Astrocyte of the spinal cord (primary cell): ENCODE measurements at regions not wholly inside any gene's neighbourhood (a gene's known extent, or its start where the extent isn't known, plus 50 kb on each side); places are given as distances from the start of the nearest gene placed in this dataset.

ENCODE experiments used
- DNase-seq: peaks from one replicate; pipeline ENCODE4 v3.0.0; 2011; ENCODE audit warnings: low read depth, low spot score
- H3K4me3 ChIP-seq: 2 replicates; pipeline ENCODE4 v1.5.1; 2011; ENCODE audit warnings: low read depth, mild to moderate bottlenecking, low read length, moderate library complexity
- in situ Hi-C: cut with HindIII; loops from 2 replicates; pipeline ENCODE4 v1.10.0; 2017; ENCODE audit warnings: low sequenced_read_pairs
- TF ChIP-seq, protein P1 (sequence below): IDR thresholded peaks from 2 replicates; pipeline ENCODE4 v1.5.1; 2012; ENCODE audit warnings: low read depth, mild to moderate bottlenecking, low read length, inconsistent platforms

DNA sequence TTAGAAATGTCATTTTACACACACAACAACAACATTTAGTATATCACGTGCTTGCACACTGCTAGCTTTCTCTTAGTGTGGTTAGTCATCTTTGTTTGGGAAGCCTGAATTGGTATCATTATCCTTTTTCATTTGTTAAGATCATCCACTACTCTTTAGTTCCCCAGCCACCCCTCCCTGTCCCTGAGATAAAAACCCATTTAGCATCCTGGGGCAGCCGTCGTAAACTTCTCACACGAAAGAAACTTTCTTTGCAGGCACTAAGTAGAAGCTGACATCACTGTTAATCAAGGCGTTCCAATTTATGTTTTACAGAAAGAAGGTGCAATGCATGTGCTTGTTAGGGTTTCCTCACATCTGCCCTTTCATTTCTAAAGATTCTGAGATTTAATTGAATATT lies 475.1 kb upstream of the FZD8 start:
- in situ Hi-C loops, result no loop called here
- TF ChIP-seq, protein P1, sequence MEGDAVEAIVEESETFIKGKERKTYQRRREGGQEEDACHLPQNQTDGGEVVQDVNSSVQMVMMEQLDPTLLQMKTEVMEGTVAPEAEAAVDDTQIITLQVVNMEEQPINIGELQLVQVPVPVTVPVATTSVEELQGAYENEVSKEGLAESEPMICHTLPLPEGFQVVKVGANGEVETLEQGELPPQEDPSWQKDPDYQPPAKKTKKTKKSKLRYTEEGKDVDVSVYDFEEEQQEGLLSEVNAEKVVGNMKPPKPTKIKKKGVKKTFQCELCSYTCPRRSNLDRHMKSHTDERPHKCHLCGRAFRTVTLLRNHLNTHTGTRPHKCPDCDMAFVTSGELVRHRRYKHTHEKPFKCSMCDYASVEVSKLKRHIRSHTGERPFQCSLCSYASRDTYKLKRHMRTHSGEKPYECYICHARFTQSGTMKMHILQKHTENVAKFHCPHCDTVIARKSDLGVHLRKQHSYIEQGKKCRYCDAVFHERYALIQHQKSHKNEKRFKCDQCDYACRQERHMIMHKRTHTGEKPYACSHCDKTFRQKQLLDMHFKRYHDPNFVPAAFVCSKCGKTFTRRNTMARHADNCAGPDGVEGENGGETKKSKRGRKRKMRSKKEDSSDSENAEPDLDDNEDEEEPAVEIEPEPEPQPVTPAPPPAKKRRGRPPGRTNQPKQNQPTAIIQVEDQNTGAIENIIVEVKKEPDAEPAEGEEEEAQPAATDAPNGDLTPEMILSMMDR, result no peak
- no peak for DNase-seq
- no peak overlapping the region for H3K4me3 ChIP-seq

DNA sequence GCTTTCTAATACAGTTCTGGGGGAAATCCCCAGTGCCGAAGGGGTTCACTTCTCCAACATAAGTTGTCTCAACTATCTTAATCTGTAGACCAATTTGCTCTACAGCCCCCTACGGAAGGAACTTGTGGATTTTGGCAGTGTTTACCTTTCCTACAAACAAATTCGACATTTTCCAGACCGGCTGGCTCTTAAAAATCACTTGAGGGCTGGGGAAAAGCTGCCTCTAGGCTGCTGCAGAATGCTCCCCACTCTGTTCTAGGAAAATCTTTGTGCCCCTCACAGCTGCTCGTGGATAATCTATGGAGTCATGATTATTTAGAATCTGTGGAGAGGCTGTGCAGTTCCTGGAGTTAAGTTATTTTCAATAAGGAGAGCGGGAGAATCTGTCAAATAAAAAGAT lies 474.6 kb upstream of the FZD8 start:
- in situ Hi-C loops, result no loop called here
- TF ChIP-seq, protein P1, result no peak
- no peak for DNase-seq
- no peak overlapping the region for H3K4me3 ChIP-seq

DNA sequence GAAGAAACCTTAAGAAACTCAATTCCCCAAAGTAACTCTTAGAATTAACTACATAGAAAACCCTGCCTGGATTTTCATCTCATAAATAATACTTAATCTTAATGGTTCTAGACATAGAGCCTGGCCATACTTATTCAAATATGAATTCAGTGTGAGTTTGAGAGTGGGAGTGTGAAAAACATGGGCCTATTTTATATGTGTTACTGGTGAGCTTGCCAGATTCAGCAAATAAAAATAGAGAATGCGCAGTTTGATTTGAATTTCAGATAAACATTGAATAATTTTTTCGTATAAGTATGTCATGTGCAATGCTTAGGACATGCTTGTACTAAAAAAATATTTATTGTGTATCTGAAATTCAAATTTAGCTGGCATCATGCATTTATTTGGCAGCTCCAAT lies 473.9 kb upstream of the FZD8 start:
- H3K4me3 ChIP-seq, result no peak overlapping the region
- DNase-seq, result no peak
- TF ChIP-seq, protein P1, result no peak
- in situ Hi-C loops, result no loop called here

DNA sequence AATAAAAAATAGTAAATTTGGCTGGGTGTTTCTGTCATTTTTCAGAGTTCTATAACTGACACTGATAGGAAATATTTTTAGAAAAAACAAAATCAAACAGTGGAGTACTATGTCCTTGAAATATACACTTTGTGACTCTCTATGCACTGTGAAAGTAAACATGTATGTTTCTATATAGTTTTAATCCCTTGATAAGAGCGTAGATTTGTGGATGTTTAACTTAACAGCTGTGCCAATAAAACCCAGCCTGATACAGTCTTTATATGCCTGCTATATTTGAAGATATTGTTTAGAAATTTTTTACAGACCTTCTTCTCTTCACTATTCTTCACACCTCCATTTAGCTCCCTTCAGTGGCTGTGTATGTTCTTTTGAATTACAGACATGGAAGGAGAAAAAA lies 473.3 kb upstream of the FZD8 start:
- in situ Hi-C loops, result no loop called here
- TF ChIP-seq, protein P1, result no peak
- H3K4me3 ChIP-seq, result no peak overlapping the region
- no peak for DNase-seq

DNA sequence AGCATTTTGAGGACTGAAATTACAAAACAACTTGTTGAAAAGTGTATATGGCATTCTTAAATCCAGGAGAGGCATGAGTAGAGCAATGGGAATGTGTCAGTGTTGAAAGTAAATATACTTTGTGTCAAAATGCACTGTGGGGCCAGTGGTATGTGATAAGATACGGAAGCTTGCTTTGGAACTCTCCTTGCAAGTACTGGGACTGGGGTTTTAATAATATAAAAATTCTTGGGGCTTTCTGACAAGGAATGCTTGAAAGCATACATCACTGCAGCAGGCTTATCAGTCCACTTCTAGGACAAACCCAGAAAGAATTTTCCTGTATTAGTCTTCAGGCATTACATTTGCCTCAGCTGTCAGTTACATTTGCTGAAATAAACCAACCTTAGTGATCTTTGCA lies 472.8 kb upstream of the FZD8 start:
- peak; percentile 51 for DNase-seq
- in situ Hi-C loops, result no loop called here
- TF ChIP-seq, protein P1, result no peak

DNA sequence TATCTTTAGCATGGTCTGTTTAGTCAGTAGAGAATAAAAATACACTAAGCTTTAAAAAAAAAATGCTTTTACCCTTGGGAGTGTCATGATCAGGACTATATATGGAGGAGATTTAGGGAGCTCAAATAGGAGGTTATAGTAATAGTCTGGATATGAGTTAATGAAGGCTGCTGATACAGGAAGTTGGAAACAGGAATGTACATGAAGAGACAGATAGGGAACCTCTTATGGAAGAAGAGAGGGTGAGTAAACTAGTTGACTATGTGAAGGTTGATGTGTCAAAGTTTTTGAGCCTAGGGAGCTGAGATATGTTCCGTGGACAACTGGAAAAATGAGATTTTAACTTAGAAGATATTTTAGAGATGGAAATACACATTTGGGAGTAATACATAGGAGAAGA lies 472.0 kb upstream of the FZD8 start:
- TF ChIP-seq, protein P1, result no peak
- in situ Hi-C loops, result no loop called here
- H3K4me3 ChIP-seq, result no peak overlapping the region
- DNase-seq, result no peak

More for the DNA sequence above, 472.8 kb upstream of the FZD8 start:
- no peak overlapping the region for H3K4me3 ChIP-seq

DNA sequence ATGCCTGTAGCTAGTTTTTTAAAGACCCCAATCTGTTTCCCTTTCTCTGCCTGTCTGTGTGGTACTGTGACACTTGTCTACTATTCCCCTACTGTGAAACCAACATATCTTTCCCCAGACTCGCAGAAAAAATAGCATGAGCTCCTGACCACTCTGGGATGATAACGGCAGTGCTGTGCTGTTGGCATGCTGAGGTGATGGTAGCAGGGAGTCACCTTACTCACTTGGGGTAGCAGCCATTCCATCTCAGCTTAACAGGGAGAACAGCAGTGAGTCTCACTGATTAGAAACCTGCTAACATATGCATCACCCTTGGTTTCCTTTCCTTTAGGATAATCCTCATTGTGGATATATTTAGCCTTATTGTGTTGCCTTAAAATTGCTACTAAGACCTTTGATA lies 469.6 kb upstream of the FZD8 start:
- no peak overlapping the region for H3K4me3 ChIP-seq
- no peak for DNase-seq
- in situ Hi-C loops, result no loop called here
- TF ChIP-seq, protein P1, result no peak
